Endothelial cell of umbilical vein (primary cell): ENCODE measurements at regions not wholly inside any gene's neighbourhood (a gene's known extent, or its start where the extent isn't known, plus 50 kb on each side); places are given as distances from the start of the nearest gene placed in this dataset.

ENCODE experiments used
- EZH2 ChIP-seq: IDR thresholded peaks from 2 replicates; pipeline ENCODE4 v1.6.1; 2012; ENCODE audit warnings: borderline replicate concordance, low read depth, mild to moderate bottlenecking, moderate library complexity, low read length, inconsistent platforms; ENCODE audit not compliant: severe bottlenecking
- FOS ChIP-seq: IDR thresholded peaks from 2 replicates; pipeline ENCODE4 v1.6.1; 2011; ENCODE audit warnings: mild to moderate bottlenecking, low read length, moderate library complexity, borderline replicate concordance; ENCODE audit not compliant: insufficient read depth
- GATA2 ChIP-seq: IDR thresholded peaks from 2 replicates; pipeline ENCODE4 v1.7.0; 2011; ENCODE audit warnings: low read depth, mild to moderate bottlenecking, moderate library complexity, mixed read lengths, low read length; ENCODE audit not compliant: insufficient read length, insufficient read depth
- JUN ChIP-seq: IDR thresholded peaks from 2 replicates; pipeline ENCODE4 v1.6.1; 2011; ENCODE audit warnings: borderline replicate concordance, low read depth; ENCODE audit not compliant: insufficient read length, insufficient read depth
- MYC ChIP-seq: IDR thresholded peaks from one replicate; pipeline ENCODE4 v1.6.1; 2011; ENCODE audit warnings: mild to moderate bottlenecking, low read depth, low read length
- POLR2A ChIP-seq: IDR thresholded peaks from 2 replicates; pipeline ENCODE4 v1.6.1; 2012; ENCODE audit warnings: low read depth, mild to moderate bottlenecking, control low read depth, low read length
- POLR2AphosphoS5 ChIP-seq: IDR thresholded peaks from 2 replicates; pipeline ENCODE4 v1.6.1; 2012; ENCODE audit warnings: low read depth, mild to moderate bottlenecking, control low read depth, low read length, moderate library complexity; ENCODE audit not compliant: insufficient read depth
- TF ChIP-seq, protein P1 (sequence below), 2 donors: IDR thresholded peaks; 1 replicate in 1 of 2; 2 replicates in 1 of 2; pipeline ENCODE4 v1.5.1; 2011; ENCODE audit warnings: low read length in 2 of 2, mild to moderate bottlenecking in 2 of 2, moderate library complexity in 2 of 2, control low read depth in 1 of 2, inconsistent platforms in 1 of 2, low read depth in 1 of 2; ENCODE audit not compliant: insufficient read depth in 1 of 2; ENCODE audit errors: extremely low read depth in 1 of 2
- TF ChIP-seq, protein P2 (sequence below): IDR thresholded peaks from 2 replicates; pipeline ENCODE4 v1.6.1; 2011; ENCODE audit not compliant: insufficient read depth, insufficient read length

DNA sequence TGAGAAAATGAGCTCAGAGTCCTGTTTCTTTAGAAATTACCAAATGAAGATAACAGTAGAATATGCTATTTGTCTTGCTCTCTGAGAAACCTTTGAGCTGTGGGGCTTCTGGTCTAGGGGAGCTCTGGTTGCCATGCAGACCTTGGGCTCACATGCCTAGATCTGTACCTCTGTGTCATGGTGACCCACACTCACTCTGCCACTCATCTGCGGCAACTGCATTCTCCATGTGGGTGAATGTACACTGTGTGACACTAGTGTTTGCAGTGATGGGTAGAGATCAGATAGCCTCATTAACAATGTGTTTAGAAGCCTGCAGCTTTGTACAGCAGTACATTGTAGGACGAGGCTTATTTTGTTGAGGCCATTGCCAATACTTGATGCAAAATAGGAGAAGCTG is 521.2 kb downstream of the CHSY3 start:
- TF ChIP-seq, protein P1, sequence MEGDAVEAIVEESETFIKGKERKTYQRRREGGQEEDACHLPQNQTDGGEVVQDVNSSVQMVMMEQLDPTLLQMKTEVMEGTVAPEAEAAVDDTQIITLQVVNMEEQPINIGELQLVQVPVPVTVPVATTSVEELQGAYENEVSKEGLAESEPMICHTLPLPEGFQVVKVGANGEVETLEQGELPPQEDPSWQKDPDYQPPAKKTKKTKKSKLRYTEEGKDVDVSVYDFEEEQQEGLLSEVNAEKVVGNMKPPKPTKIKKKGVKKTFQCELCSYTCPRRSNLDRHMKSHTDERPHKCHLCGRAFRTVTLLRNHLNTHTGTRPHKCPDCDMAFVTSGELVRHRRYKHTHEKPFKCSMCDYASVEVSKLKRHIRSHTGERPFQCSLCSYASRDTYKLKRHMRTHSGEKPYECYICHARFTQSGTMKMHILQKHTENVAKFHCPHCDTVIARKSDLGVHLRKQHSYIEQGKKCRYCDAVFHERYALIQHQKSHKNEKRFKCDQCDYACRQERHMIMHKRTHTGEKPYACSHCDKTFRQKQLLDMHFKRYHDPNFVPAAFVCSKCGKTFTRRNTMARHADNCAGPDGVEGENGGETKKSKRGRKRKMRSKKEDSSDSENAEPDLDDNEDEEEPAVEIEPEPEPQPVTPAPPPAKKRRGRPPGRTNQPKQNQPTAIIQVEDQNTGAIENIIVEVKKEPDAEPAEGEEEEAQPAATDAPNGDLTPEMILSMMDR (IDR thresholded peaks at IDR 0.05; ENCODE audit: extremely low read depth in 1 of 2, insufficient read depth in 1 of 2, low read depth in 1 of 2, low read length in 2 of 2), result no peak
- TF ChIP-seq POLR2A, result no peak
- no peak for TF ChIP-seq MYC
- TF ChIP-seq POLR2AphosphoS5, result no peak
- no peak for TF ChIP-seq EZH2
- TF ChIP-seq FOS, result no peak
- no peak for TF ChIP-seq GATA2
- TF ChIP-seq, protein P2, sequence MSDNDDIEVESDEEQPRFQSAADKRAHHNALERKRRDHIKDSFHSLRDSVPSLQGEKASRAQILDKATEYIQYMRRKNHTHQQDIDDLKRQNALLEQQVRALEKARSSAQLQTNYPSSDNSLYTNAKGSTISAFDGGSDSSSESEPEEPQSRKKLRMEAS, result no peak
- no peak for TF ChIP-seq JUN
